COLO668 (cell line): ENCODE measurements at regions not wholly inside any gene's neighbourhood (a gene's known extent, or its start where the extent isn't known, plus 50 kb on each side); places are given as distances from the start of the nearest gene placed in this dataset.
A peak's percentile ranks its signal among the peaks of the same experiment; 100 is the strongest.

Source experiments
- DNase-seq: peaks from one replicate; lab custom pipeline; 2025; ENCODE audit not compliant: unreplicated experiment; lab: John Stamatoyannopoulos, UW

- DNase-seq, result peak; percentile 21
Observed at GRCh38 chr4:41318839-41319530, 62.3 kb downstream of the UCHL1 start.

- DNase-seq, result peak; percentile 26
Observed at GRCh38 chr4:41319553-41319952, 62.8 kb downstream of the UCHL1 start.

- no peak for DNase-seq
Observed at GRCh38 chr4:41320278-41320677, 63.5 kb downstream of the UCHL1 start.

GRCh38 chr4:41320786-41321185 lies 64.1 kb downstream of the UCHL1 start:
- no peak for DNase-seq

- DNase-seq, result no peak
Observed at GRCh38 chr4:41321216-41321945, 64.7 kb downstream of the UCHL1 start.

- no peak for DNase-seq
Observed at GRCh38 chr4:41322617-41323016, 65.9 kb downstream of the UCHL1 start.

- no peak for DNase-seq
Observed at GRCh38 chr4:41323179-41323578, 66.5 kb downstream of the UCHL1 start.

- no peak for DNase-seq
Observed at GRCh38 chr4:41323706-41324105, 67.0 kb downstream of the UCHL1 start.

- no peak for DNase-seq
Observed at GRCh38 chr4:41324861-41325260, 68.1 kb downstream of the UCHL1 start.

- DNase-seq, result no peak
Observed at GRCh38 chr4:41325901-41326300, 69.2 kb downstream of the UCHL1 start.

GRCh38 chr4:41326776-41327175 lies 70.0 kb downstream of the UCHL1 start:
- no peak for DNase-seq

GRCh38 chr4:41327770-41328169 lies 71.0 kb downstream of the UCHL1 start:
- DNase-seq, result no peak

GRCh38 chr4:41329361-41329760 lies 72.6 kb downstream of the UCHL1 start:
- no peak for DNase-seq

GRCh38 chr4:41331224-41331623 lies 74.5 kb downstream of the UCHL1 start:
- DNase-seq, result no peak

GRCh38 chr4:41332510-41333054 lies 75.9 kb downstream of the UCHL1 start:
- no peak for DNase-seq

GRCh38 chr4:41334182-41334581 lies 77.5 kb downstream of the UCHL1 start:
- no peak for DNase-seq

GRCh38 chr4:41339812-41340809 lies 83.4 kb downstream of the UCHL1 start:
- DNase-seq, result no peak

GRCh38 chr4:41346306-41347061 lies 89.8 kb downstream of the UCHL1 start:
- no peak for DNase-seq

GRCh38 chr4:41349021-41349420 lies 92.3 kb downstream of the UCHL1 start:
- DNase-seq, result no peak

GRCh38 chr4:41358647-41359421 lies 102.1 kb downstream of the UCHL1 start:
- peak; percentile 67 for DNase-seq
